ENCODE measurements at regions not wholly inside any gene's neighbourhood (a gene's known extent, or its start where the extent isn't known, plus 50 kb on each side); places are given as distances from the start of the nearest gene placed in this dataset.

GRCh38 chr5:122715095-122715494, 59.8 kb upstream of the SNX2 start:
- DNase-seq (ENCODE audit: insufficient read length, low spot score) (no peak), FAIRE-seq (no peak)
- TF ChIP-seq CTCF (IDR thresholded peaks at IDR 0.05; ENCODE audit: insufficient read depth, missing control alignments) = no peak

- TF ChIP-seq CTCF (IDR thresholded peaks at IDR 0.05; ENCODE audit: insufficient read depth, missing control alignments) = no peak
- DNase-seq (ENCODE audit: insufficient read length, low spot score) (no peak), FAIRE-seq (no peak)
Observed at GRCh38 chr5:122718611-122719010, 56.3 kb upstream of the SNX2 start.

- no peak for TF ChIP-seq CTCF (IDR thresholded peaks at IDR 0.05; ENCODE audit: insufficient read depth, missing control alignments)
- DNase-seq (ENCODE audit: insufficient read length, low spot score) (no peak), FAIRE-seq (no peak)
Observed at GRCh38 chr5:122719991-122720746, 54.7 kb upstream of the SNX2 start.

- TF ChIP-seq CTCF (IDR thresholded peaks at IDR 0.05; ENCODE audit: insufficient read depth, missing control alignments) = no peak
- FAIRE-seq (no peak), DNase-seq (ENCODE audit: insufficient read length, low spot score) (no peak)
Observed at GRCh38 chr5:122721127-122721526, 53.8 kb upstream of the SNX2 start.

GRCh38 chr5:122722341-122722740, 52.5 kb upstream of the SNX2 start:
- DNase-seq (ENCODE audit: insufficient read length, low spot score) (no peak), FAIRE-seq (no peak)
- TF ChIP-seq CTCF (IDR thresholded peaks at IDR 0.05; ENCODE audit: insufficient read depth, missing control alignments) = no peak

- FAIRE-seq = no peak
- no peak for DNase-seq (ENCODE audit: insufficient read length, low spot score)
- TF ChIP-seq CTCF (IDR thresholded peaks at IDR 0.05; ENCODE audit: insufficient read depth, missing control alignments) = no peak
Observed at GRCh38 chr5:122723606-122724352, 51.1 kb upstream of the SNX2 start.

Data from D721Med (cell line).